Natural killer cell (primary cell): ENCODE measurements at regions not wholly inside any gene's neighbourhood (a gene's known extent, or its start where the extent isn't known, plus 50 kb on each side); places are given as distances from the start of the nearest gene placed in this dataset.
A peak's percentile ranks its signal among the peaks of the same experiment; 100 is the strongest.

Experiments
- ATAC-seq, 3 donors: fragments of 150-1000 bp in 2 of 3; fragments of 200-7000 bp in 1 of 3; cut with Tn5 transposase; 1 replicate in 1 of 3; 2 replicates in 2 of 3; pipeline ENCODE4 v1.10.0; 2021; ENCODE audit warnings: mild to moderate bottlenecking in 2 of 3, moderate library complexity in 2 of 3
- DNase-seq, 2 donors: peaks; one replicate each; pipeline versions ENCODE4 v3.0.0 to v3.0.0-alpha.2; 2013 to 2021; ENCODE audit warnings: mixed read lengths in 1 of 2
- H3K27ac ChIP-seq: one replicate; pipeline ENCODE4 v1.5.1; 2013; ENCODE audit warnings: mild to moderate bottlenecking, low read length
- H3K27me3 ChIP-seq: one replicate; pipeline ENCODE4 v1.6.1; 2013; ENCODE audit warnings: low read length; ENCODE audit not compliant: control insufficient read depth, insufficient read depth
- H3K36me3 ChIP-seq: one replicate; pipeline ENCODE4 v1.6.1; 2013; ENCODE audit warnings: low read length; ENCODE audit not compliant: control insufficient read depth, insufficient read depth
- H3K4me1 ChIP-seq: one replicate; pipeline ENCODE4 v1.6.1; 2013; ENCODE audit warnings: low read length; ENCODE audit not compliant: control insufficient read depth, insufficient read depth
- H3K4me3 ChIP-seq: one replicate; pipeline ENCODE4 v1.5.1; 2013; ENCODE audit warnings: low read length
- H3K9me3 ChIP-seq: one replicate; pipeline ENCODE4 v1.6.1; 2013; ENCODE audit warnings: low read length; ENCODE audit not compliant: control insufficient read depth, insufficient read depth
- H3K27ac Mint-ChIP-seq, 2 donors: one replicate each; pipeline ENCODE4 v1.8.0; 2022; ENCODE audit warnings: mild to moderate bottlenecking in 2 of 2, mixed read lengths in 2 of 2, moderate library complexity in 1 of 2
- H3K27me3 Mint-ChIP-seq, 2 donors: one replicate each; pipeline ENCODE4 v1.8.0; 2022; ENCODE audit warnings: low read depth in 2 of 2, mixed read lengths in 2 of 2
- H3K36me3 Mint-ChIP-seq: one replicate; pipeline ENCODE4 v1.8.0; 2022; ENCODE audit warnings: mixed read lengths
- H3K4me1 Mint-ChIP-seq, 2 donors: one replicate each; pipeline ENCODE4 v1.8.0; 2022; ENCODE audit warnings: mixed read lengths in 2 of 2
- H3K4me3 Mint-ChIP-seq: one replicate; pipeline ENCODE4 v1.8.0; 2022; ENCODE audit warnings: mild to moderate bottlenecking, moderate library complexity, mixed read lengths
- H3K9me3 Mint-ChIP-seq, 2 donors: one replicate each; pipeline ENCODE4 v1.8.0; 2022; ENCODE audit warnings: mixed read lengths in 2 of 2
- CTCF ChIP-seq: fragments of 200-600 bp; IDR thresholded peaks from one replicate; pipeline ENCODE4 v1.8.0; 2022; ENCODE audit warnings: antibody characterized with exemption
- WGBS: methylation state at CpG from one replicate; pipeline ENCODE4 v1.1.7; 2013; ENCODE audit warnings: missing lambda C conversion rate; ENCODE audit not compliant: insufficient coverage; 5-methylcytosine and 5-hydroxymethylcytosine counted together
- intact Hi-C: fragments of 100-400 bp; cut with micrococcal nuclease; formaldehyde crosslinking; loops from one replicate; pipeline ENCODE4 v1.14.2; 2022

GRCh38 chr12:131221957-131222328 lies 268.2 kb downstream of the ADGRD1 start:
- H3K27ac ChIP-seq: no peak overlapping the region
- Mint-ChIP-seq H3K4me1 (peaks cover 6 to 8% of the 10 kb centered on the region in 2 donors), H3K9me3 (no peaks in the 10 kb centered on the region), H3K27ac (no peak overlapping the region), H3K36me3 (no peaks in the 10 kb centered on the region), H3K4me3 (peak overlapping the region; percentile 1), H3K27me3 (peaks cover 2 to 15% of the 10 kb centered on the region in 2 donors)
- peaks cover 9% of the 10 kb centered on the region for H3K4me1 ChIP-seq
- TF ChIP-seq CTCF: no peak
- H3K36me3 ChIP-seq: no peaks in the 10 kb centered on the region
- ATAC-seq (no peak), DNase-seq (no peak)
- 17% methylated on average over 5 of the region's 5 CpGs for WGBS
- H3K4me3 ChIP-seq: no peak overlapping the region
- intact Hi-C loops: no loop called here
- no peaks in the 10 kb centered on the region for H3K9me3 ChIP-seq
- no peaks in the 10 kb centered on the region for H3K27me3 ChIP-seq

DNA sequence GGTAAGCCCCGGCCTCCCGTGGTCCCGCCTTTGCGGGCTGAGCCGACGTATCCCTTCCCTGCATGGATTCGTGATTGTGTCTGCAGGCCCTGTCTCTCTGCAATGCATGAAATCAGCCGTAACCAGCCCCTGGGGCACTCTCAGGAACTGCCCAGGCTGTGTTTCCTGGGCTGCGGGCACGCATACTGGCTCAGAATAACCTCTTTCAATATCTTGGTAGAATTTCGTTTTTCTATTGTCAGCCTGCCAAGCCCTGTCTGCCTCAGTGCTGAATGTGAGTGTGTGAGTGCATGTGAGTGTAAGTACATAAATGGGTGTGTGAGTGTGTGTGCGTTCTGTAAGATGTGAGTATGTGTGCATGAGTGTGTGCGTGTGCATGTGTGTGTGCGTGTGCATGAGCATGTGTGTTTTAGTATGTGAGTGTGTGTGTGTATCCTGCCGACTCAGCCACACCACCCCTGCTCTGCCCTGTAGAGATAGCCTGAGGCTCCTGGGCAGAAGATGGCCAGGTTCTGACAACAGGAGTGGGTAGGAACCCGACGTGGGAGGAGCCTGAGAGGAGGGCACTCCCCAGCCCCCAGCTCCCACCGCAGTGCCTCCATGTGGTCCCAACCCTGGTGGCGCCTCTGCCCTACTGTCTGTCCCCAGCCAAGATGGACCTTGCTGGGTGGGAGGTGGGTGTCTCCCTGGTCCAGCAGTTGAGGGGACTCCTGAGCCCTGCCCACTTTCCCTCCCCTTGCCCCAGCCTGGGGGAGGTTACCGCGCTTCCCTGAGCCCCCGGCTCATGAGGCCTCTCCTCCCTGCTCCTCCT lies 268.8 kb downstream of the ADGRD1 start:
- H3K4me3 Mint-ChIP-seq: peak overlapping the region; percentile 1
- peaks cover 2 to 9% of the 10 kb centered on the region in 2 donors for H3K27me3 Mint-ChIP-seq
- intact Hi-C loops: no loop called here

DNA sequence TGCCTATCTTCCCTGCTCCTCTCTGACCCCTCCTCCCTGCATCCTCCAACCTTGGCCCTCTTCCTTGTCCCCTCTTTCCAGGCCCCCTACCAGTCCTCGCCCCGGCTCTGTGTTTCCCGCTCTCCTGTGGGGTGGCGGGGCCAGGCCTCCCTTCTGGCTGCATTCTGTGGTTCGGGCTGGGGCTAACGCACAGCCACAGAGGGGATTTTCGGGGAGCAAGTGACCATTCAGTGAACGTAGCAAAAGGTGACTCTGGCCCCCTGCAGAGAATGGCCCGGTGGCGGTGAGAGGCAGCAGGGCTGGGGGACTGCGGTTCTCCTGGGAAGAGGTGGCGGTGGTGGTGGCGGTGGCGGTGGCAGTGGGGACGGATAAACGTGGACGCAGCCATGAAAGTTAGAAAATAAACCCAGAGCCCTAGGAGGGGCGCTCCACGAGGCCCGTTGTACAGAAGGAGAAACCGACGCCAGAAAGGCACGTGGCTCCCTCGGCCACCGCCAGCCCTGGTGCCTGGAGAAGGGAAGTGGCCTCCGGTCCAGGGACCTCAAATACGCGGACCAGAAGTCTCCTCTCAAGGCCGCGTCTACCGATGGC lies 269.6 kb downstream of the ADGRD1 start:
- TF ChIP-seq CTCF: no peak
- no peak for ATAC-seq
- no peak overlapping the region for H3K27ac Mint-ChIP-seq
- H3K4me1 Mint-ChIP-seq: peaks cover 6 to 8% of the 10 kb centered on the region in 2 donors
- no peaks in the 10 kb centered on the region for H3K9me3 Mint-ChIP-seq
- no peaks in the 10 kb centered on the region for H3K36me3 Mint-ChIP-seq
- Histone ChIP-seq H3K4me1 (peaks cover 9% of the 10 kb centered on the region), H3K27me3 (no peaks in the 10 kb centered on the region), H3K9me3 (no peaks in the 10 kb centered on the region), H3K27ac (no peak overlapping the region), H3K36me3 (no peaks in the 10 kb centered on the region), H3K4me3 (no peak overlapping the region)
- DNase-seq: no peak
- 89% methylated on average over 31 of the region's 31 CpGs for WGBS
- intact Hi-C loops: no loop called here
- no peak overlapping the region for H3K4me3 Mint-ChIP-seq
- peaks cover 2% of the 10 kb centered on the region in 2 donors for H3K27me3 Mint-ChIP-seq

More for the DNA sequence above, 268.8 kb downstream of the ADGRD1 start:
- no peaks in the 10 kb centered on the region for H3K9me3 ChIP-seq
- no peaks in the 10 kb centered on the region for H3K27me3 ChIP-seq
- 14% methylated on average over 22 of the region's 22 CpGs for WGBS
- ATAC-seq (peak in 1 of 3 donors; percentile 38), DNase-seq (peak in 1 of 2 donors; percentile 11)
- Mint-ChIP-seq H3K9me3 (no peaks in the 10 kb centered on the region), H3K4me1 (peaks cover 6 to 8% of the 10 kb centered on the region in 2 donors), H3K27ac (no peak overlapping the region), H3K36me3 (no peaks in the 10 kb centered on the region)
- no peak overlapping the region for H3K4me3 ChIP-seq
- no peaks in the 10 kb centered on the region for H3K36me3 ChIP-seq
- no peak for TF ChIP-seq CTCF
- H3K4me1 ChIP-seq: peaks cover 9% of the 10 kb centered on the region
- no peak overlapping the region for H3K27ac ChIP-seq
